GM18511 (cell line): ENCODE measurements at regions not wholly inside any gene's neighbourhood (a gene's known extent, or its start where the extent isn't known, plus 50 kb on each side); places are given as distances from the start of the nearest gene placed in this dataset.

Experiments
- ATAC-seq: cut with Tn5 transposase; IDR thresholded peaks from one replicate; pipeline ENCODE4 v1.9.1; 2021; ENCODE audit warnings: mild to moderate bottlenecking, moderate library complexity; ENCODE audit not compliant: unreplicated experiment

DNA sequence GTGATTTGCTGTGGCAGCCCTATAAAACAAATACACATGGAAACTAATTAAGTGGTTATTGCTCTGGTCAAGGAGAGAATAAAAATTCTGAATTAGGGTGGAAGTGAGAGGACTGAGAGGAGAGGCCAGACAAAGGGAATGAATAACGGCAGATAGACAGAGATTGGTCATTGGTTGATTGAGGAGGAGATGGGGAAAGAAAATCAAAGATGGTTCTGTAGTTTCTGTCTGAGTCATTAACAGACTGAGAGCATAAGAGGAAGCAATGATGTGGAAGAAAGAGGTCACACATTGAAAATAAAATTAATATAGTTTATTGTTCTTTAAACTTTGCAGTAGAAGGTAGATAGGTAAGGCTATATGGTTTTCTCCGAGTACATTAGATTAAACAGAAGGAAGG, 469.8 kb downstream of the ACTL7B start:
- ATAC-seq = no peak

GRCh38 chr9:108383796-108384195, 472.0 kb downstream of the ACTL7B start:
- ATAC-seq = no peak

DNA sequence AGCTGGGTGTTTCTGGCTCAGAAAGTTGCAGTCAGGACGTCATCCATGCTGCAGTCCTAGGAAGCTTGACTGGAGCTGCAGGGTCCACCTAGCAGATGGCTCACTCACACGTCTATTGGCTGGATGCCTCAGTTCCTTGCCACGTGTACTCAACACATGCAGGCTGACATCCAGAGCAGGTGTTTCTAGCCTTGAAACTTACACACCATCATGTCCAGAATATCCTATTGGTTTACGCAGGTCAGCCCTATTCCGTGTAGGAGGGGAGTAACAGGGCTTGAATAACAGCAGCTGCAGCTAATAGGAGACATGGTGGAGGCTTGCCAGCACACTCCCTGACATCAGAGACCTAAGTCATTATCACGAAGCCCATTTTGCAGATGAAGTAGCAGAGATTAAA, 473.5 kb downstream of the ACTL7B start:
- no peak for ATAC-seq

DNA sequence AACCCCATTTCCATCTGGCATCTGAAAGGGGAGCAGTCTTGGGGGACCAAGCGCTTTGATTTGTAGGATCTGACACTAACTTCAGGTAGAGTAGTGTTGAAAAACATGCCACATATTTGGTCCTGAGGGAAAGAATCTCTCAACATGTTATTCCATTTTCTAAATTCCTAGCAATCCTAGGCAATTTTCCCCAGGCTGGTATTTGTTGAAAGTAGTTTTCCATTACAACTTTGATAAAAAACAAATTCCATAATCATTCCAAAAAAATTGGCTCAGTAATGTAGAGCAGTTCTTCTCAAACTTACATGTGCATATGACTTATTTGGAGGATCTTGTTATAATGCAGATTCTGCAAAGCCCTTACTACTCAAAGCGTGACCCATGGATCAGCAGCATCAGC, 477.9 kb downstream of the ACTL7B start:
- no peak for ATAC-seq

GRCh38 chr9:108377382-108377781, 478.4 kb downstream of the ACTL7B start:
- no peak for ATAC-seq

- no peak for ATAC-seq
Measured at GRCh38 chr9:108376140-108376539, 479.6 kb downstream of the ACTL7B start.

- no peak for ATAC-seq
Measured at GRCh38 chr9:108374626-108375025, 481.2 kb downstream of the ACTL7B start.

DNA sequence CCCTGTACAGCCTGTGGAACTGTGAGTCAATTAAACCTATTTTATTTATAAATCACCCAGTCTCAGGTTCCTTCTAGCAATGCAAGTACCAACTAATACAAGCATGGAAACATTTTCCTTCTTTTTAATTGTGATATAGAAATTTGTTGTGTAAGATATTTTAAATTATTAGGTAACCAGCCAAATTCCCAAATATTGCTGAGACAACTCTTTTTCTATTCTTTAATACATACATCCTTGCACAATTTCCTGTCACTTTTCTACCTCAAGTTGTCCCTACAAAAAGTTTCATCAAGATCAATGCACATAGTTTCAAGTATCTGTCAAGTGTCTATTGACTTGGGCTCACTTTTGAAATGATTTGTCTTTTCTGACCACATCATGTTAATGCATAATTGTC, 488.6 kb downstream of the ACTL7B start:
- ATAC-seq = no peak

DNA sequence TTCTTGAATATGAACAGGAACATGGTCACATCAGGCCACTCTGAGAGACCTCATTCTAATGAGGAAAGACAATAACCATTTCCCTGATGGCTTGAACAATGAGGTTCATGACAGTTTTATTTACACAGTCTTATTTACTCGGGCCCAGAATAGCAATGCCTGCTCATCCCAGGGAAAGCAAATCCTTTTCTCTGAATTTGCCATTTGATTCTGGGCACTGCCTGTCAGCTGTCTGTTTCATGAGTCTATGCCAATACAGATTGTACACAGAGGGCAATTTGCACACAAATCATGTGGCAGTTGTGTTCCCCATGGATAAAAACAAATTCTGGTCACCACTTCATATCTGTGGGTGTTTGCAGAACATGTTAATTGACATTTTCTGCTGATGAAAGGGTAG, 492.5 kb downstream of the ACTL7B start:
- no peak for ATAC-seq

GRCh38 chr9:108360304-108360703, 495.5 kb downstream of the ACTL7B start:
- no peak for ATAC-seq

GRCh38 chr9:108356806-108357205, 499.0 kb downstream of the ACTL7B start:
- ATAC-seq = no peak

GRCh38 chr9:108351571-108351970, 504.2 kb downstream of the ACTL7B start:
- ATAC-seq = no peak

- no peak for ATAC-seq
Measured at GRCh38 chr9:108347463-108348188, 508.2 kb downstream of the ACTL7B start.

DNA sequence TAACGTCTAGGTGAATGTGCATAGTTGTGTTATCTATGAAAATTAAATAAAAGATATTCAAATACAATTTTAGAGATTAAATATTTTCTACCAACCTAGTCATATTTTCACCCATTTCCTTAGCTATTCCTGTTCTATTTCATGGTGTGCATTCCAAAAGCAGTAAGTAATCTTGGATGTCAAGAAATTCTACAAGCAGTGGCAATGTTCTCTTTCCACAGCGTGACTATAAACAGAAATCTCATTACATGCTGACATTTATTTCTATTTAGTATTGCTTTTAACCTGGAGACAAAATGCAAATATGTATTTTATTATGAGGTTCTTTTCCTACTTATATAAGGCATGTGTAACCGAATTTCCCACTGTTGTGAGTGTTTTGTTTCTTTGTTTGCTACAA, 510.0 kb downstream of the ACTL7B start:
- no peak for ATAC-seq

DNA sequence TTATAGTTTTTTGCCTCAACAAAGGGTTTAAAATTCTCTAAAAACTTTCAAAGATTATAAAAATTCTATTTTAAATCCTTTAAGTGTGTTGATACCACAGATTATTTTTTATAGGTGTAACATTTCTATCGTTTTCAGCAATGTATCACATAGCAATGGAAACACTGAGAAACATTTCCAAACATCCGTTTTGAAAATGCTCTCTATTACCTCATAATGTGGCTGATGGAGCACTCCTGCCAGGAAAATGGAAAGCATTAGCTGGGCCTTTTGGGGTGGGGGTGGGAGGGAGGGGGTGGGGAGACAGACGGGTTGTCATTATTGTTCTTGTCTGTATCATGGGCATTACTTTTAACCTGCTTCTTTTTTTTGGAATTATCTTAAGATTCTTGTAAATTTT, 516.5 kb downstream of the ACTL7B start:
- no peak for ATAC-seq

GRCh38 chr9:108336575-108336974, 519.2 kb downstream of the ACTL7B start:
- no peak for ATAC-seq

DNA sequence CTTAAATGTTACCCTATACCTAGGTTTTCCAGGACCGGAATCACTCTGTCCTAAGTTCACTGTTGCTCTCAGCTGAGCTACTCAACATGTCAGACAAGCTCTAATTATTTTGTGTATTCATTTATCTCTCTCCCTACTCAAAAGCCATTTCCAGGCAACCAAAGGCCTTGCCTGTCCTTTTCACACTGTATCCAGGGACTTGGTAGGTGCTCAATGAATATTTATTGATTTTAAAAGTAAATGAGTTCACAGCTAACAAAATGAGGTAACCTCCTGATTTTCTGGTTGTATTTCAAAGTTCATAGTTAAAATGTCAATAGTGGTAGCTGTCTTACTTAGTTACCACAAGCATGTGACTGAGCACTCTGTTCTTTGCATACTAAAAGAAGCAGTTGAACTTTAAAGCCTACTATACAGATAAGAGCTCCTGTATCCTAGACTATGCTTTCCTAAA, 522.2 kb downstream of the ACTL7B start:
- ATAC-seq = no peak

GRCh38 chr9:108331596-108331995, 524.2 kb downstream of the ACTL7B start:
- no peak for ATAC-seq

- ATAC-seq = no peak
Measured at GRCh38 chr9:108325406-108325805, 530.4 kb downstream of the ACTL7B start.

DNA sequence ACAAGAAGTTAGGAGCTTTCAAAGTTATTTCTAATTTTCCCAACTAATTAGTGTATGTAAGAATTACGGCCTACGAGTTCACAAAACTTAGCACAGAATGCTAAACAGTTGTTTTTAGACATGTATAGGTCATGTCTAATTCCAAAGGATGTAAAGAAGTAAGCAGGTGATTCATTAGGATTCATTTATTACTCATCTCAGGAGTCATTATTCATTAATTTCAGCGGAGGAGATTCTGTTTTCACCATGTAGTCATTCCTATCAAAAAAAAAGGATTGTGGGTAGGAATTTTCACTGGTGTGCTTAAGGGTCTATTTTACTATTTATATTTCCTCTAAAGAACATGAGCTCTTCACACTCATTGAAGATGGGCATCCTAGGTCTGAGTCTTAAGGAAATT, 532.2 kb downstream of the ACTL7B start:
- no peak for ATAC-seq

DNA sequence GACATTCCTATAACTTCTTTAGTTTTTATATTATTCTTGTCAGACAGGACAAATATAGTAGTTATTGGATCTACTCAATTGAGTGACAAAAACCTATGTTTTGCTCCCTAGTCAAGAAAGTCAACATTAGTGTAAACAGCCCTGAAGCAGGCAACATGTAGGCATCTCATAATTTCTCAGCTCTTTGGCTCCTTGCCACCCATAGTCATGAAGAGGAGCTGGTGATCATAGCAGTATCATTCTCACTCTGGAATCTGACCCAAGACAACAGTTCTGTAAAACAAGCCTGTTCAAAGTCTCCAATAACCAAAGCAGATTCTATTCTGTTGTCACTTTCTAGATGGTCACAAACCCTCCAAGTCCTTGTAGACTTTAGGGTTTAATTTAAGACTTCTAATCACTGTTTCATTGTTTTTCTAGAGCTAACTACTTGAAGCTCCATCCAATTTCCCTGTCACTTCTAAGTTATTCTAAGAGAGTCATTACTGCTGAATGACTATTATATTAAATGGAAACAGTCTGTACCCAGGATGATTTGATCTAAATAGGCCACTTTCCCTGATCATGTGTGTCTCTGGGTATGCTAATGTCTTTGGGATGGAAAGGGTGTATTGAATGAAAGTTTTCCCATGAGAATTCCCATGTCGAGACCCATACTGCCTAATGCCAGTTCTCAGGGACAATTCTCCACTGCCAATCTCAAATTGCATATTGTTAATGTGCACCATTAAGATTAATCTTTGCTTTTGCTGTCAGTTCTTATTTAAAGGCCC, 533.3 kb downstream of the ACTL7B start:
- ATAC-seq = no peak

DNA sequence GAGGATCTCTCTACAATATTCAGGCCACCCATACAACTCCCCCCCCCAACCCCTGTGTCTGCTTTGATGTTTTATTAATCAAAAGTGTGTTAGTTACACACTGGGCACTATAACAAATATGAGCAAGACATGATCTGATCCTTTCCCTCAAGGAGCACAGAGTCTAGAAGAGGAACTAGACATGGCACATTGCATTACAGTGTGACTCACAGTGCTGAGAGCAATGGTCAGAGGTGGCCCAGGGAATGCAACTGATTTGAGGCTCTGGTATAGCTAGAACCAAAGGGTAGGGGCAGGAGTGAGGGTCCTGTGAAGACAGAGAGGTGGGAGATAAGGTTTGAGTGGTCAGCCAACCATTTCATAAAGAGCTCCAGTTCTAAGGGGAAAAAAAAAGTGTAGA, 539.2 kb downstream of the ACTL7B start:
- ATAC-seq = no peak
